ENCODE measurements at regions not wholly inside any gene's neighbourhood (a gene's known extent, or its start where the extent isn't known, plus 50 kb on each side); places are given as distances from the start of the nearest gene placed in this dataset.

GRCh38 chr15:78708713-78709260 is 67.8 kb upstream of the CHRNB4 start:
- TF ChIP-seq CHD2 (IDR thresholded peaks at IDR 0.05; ENCODE audit: low read length) (no peak), CTCF (IDR thresholded peaks at IDR 0.05; ENCODE audit: control extremely low read depth in 1 of 3, insufficient read depth in 1 of 3, low read depth in 1 of 3, low read length in 3 of 3) (no peak)

Data from H1 (cell line).